GM18520 (cell line): ENCODE measurements at regions not wholly inside any gene's neighbourhood (a gene's known extent, or its start where the extent isn't known, plus 50 kb on each side); places are given as distances from the start of the nearest gene placed in this dataset.
"Not testable (repeated sequence)": the region's sequence is repeated elsewhere in the genome, so short reads cannot be mapped to it uniquely, and the experiment has no call there.

Source experiments
- ATAC-seq: cut with Tn5 transposase; IDR thresholded peaks from one replicate; pipeline ENCODE4 v1.9.1; 2021; ENCODE audit not compliant: unreplicated experiment

DNA sequence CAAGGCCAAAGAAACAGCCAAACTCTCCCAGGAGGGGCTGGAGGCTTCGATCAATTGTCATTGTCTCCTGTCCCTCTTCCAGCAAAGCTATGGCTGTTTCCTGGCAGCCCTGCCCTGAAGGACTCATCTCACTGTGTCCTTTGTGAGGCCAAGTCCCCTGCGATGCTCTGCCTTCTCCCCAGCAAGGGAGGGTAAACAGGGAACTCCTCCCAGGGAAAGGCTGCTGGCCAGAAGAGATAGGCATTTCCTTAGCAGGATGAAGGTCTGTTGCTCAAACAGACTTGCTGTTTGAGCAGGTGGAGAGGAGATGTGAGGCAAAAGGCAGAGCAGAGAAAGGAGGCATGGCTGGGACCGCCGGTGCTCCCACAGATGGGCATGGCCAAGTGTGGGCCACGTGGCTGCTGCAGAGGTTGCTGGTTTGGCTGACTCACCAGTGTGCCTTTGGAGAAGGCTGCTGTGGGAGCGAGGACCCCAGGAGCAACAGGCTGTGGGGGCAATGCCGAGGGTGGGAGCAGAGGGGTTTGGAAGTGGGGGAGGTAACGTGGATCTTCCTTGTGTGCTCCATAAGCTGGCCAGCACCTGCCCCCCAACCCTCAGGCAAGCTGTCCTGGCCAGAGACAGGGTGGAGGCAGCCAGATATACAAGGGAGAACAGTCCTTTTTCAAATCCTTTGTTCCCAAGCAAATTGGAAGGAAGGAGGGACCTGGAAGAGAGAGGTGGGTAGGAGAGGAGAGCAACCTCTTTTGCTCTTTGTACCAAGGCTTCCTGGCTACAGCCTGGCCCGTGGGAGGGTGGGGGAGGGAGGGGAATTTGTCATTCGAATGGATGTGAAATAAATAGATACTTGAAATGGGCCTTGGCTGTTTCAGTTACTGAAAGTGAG, 449.8 kb downstream of the SIPA1L2 start:
- no peak for ATAC-seq

DNA sequence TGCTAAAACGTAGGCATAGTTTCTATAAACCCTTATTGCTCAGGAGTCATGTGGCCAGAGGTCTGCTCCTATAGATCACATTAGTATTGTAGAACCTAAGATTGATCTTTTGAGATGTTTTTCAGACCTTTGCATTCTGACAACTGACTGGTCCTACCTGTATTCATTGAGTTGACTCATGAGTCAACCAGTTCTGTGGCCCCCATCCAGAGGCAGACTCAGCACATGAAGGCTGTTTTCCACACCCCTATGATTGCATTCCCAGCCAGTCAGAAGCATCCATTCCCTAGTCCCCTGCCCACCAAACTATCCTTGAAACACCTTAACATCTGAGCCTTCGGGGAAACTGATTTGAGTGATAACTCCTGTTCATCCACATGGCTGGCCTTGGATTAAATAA, 451.7 kb downstream of the SIPA1L2 start:
- ATAC-seq, result no peak

DNA sequence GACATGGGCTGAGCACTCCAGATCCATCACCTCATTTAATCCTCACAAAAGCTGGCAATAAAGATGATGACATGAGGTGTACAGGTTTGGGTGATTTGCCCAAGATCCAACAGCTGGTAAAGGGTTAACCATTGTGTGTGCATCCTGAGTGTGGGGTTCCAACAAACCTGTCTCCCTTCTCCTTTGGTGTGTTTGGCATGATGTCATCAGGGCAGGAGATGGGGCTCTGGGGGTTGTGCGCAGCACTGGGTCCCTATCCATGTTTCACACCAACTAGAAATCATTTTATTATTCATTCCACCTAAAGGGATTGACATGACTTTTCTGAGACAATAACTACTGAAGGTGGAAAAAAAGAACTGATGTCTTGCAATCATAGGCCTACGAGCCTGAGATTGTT, 452.5 kb downstream of the SIPA1L2 start:
- ATAC-seq, result no peak

DNA sequence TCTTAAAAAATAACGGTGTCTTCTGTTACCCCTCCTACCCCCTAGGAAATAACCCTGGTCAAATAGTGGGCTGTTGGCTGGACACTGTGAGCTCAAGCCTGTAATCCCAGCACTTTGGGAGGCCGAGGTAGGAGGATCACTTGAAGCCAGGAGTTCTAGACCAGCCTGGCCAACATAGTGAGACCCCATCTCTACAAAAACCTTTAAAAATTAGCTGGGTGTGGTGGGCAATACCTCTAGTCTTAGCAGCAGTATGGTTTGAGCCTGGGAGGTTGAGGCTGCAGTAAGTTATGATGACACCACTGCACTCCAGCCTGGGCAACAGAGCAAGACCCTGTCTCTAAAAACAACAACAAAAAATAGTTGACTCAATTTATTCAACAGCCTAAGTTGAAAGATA, 453.7 kb downstream of the SIPA1L2 start:
- no peak for ATAC-seq

DNA sequence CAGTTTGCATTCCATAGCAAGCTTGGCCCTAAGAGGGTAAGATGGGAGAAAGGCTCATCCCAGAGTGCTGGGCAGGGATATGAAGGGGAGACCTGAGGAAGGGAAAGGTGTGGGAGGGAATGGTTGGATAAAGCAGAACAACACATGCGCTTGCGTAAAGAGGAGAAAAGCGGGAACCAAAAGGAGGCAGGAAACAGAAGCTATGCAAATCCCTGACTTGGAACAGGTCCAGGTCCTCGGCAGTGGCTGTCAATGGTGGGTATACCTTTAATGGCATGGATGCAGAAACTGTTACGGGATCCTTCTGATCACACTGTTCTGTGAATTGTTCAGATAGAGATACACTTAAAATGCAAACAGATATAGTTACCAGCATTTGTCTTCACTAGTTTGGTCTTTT, 455.6 kb downstream of the SIPA1L2 start:
- ATAC-seq, result no peak

DNA sequence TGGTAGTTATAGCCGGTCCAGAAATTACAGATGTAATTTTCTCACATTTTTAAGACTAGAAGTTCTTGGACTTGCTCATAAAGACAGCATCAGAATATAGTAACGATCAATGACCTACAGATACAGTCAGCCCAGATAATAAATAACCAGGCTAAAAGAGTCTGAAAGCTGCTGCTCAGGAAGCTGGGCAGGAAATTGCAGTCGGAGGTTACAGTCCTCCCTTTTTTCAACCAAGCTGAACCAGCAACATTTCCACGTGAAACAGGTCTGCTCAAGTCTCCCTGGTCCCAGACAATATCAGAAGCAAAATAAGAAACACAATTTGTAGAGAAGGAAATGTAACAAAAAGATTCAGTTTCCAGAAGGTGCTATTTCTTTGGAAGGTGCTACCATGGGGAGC, 457.4 kb downstream of the SIPA1L2 start:
- no peak for ATAC-seq

DNA sequence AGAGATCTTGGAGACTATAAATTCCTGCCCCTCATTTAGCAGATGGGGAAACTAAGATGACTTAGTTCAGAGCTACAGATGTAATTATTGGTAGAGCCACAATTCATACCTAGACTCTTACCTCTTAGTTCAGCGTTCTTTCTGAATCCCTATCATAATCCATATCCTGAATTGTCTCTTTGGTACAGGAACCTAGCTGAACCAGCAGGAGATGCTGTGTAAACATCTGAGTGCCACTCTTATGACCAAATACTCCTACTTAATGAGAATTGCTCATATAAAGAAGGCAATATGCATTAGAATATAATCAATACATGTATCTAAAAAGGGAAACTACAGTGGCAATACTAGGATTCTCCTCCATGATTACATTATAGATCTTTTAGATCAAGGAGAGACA, 459.0 kb downstream of the SIPA1L2 start:
- no peak for ATAC-seq

DNA sequence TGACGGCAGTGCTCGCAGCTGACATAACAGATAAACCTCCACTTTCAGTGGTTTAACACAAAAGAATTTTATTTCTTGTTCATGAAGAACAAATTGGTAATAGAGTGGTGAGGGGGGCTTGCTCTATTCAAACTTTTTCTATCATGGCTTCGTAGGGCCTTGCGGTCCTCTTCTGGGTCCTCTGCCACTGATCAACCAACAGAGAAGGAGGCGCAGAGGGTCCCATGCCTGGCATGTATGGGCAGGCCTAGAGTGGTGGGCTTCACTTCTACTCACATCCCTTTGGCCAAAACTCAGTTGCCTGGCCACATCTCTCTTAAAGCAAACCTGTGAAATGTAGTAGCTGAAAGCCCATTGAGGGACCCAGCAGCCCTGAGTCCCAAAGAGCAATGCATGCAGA, 460.5 kb downstream of the SIPA1L2 start:
- ATAC-seq, result no peak

DNA sequence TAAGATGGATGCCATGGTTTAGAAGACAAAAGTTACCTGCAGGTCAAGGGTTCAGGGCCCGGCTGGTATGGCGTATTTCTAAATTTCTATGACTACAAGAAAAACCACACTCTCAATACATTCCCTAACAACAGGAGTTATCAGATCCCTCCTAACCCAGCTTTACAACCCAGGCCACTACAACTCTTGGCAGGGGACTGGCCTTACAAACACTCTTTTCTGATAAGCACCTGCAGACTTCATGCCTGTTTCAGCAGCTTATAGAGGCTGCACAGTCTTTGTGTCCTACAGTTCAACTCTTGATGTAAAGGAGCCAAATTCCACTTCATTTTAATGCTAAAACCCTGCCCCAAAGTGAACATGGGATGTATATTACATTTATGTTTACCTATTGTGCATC, 461.4 kb downstream of the SIPA1L2 start:
- ATAC-seq, result no peak

DNA sequence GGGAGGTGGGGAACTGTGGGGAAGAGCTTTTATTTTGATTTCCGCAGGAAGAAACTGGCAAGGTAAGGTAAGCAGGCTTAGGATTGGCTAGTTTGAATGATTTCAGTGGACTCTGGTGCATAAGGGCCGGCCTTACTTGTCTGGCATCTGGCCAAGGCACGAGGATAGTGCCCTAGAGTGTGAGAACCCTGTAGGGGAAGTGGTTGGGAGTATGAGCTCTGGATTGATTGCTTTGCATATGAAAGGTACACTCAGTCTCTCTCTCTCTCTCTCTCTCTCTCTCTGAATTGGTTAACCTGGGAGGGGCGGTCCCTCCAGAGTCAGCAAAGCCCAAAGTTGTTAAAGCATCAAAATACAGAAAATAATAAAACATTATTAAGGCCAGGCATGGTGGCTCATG, 463.0 kb downstream of the SIPA1L2 start:
- ATAC-seq, result no peak

DNA sequence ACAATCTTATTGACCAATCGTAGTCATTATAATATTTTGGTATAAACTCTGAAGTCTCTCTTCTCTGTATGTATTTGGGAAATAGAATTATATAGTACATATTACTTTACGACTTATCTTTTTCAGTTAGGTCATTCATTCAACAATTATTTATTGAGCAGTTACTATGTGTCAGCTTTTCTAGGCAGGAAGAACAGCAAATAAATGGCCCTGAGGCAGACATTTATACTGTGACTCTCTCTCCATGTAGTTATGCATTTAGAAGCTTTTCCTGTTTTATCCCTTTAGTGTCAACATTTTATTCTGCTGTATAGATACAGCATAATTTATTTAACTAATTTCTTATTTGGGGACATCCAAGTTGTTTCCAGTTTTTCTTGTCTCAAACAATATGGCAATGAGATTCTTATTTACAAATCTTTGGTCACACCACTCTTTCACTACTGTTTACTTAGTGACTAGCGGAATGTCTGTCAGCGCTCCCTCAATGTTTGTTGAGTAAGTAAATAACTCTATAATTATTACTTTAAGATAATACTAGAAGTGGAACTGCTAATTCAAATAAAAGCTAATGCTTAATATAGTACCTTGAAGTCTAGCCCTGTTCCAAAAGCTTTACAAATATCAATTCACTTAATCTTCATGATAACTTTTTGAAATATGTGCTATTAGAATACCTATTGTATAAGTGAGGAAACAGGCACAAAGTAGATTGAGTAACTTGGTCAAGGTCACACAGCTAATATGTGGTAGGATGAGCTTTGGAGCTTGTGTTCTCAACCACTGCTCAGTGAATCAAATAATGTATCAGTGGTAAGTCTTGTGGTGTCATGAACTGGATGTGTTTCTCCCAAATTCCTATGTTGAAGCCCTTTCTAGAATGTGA, 465.6 kb downstream of the SIPA1L2 start:
- ATAC-seq, result no peak

DNA sequence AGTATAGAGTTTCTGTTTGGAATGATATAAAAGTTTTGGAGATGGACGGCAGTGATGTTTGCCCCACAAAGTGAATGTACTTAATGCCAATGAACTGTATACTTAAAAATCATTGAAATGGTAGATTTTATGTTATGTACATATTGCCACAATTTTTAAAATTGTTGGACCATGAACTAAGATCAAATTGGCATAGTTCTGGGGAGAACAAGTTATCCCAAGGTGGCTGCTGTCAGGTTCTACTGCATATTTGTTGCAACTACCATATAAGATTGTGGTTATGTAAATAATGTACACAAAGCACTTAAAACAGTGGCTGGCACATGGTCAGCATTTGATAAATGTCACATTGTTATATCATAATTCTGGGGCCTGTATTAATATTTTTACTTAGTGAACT, 466.4 kb downstream of the SIPA1L2 start:
- no peak for ATAC-seq

DNA sequence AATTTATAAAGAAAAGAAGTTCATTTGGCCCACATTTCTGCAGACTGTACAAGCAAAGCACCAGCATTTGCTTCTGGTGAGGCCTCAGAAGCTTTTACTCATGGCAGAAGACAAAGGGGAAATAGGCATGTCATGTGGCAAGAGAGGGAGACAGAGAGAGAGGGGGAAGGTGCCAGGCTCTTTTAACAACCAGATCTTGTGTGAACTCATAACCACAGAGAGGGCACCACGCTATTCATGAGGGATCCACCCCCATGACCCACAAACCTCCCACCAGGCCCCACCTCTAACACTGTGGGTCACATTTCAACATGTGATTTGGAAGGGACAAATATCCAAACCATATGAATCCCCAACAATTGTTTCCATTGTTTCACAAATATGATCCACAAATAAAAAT, 467.9 kb downstream of the SIPA1L2 start:
- no peak for ATAC-seq

DNA sequence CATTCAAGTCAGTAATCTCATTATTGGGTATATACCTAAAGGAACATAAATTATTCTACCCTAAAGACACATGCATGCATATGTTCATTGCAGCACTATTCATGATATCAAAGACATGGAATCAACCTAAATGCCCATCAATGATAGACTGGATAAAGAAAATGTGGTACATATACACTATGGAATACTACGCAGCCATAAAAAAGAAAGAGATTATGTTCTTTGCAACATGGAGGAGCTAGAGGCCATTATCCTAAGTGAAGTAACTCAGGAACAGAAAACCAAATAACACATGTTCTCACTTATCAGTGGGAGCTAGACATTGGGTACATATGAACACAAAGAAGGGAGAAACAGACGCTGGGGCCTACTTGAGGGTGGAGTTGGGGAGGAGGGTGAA, 471.4 kb downstream of the SIPA1L2 start:
- ATAC-seq, result not testable (repeated sequence)

DNA sequence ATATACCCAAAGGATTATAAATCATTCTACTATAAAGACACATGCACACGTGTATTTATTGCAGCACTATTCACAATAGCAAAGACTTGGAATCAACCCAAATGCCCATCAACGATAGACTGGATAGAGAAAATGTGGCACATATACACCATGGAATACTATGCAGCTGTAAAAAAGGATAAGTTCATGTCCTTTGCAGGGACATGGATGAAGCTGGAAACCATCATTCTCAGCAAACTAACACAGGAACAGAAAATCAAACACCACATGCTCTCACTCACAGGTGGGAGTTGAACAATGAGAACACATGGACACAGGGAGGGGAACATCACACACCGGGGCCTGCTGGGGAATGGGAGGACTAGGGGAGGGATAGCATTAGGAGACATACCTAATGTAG, 473.9 kb downstream of the SIPA1L2 start:
- not testable (repeated sequence) for ATAC-seq

DNA sequence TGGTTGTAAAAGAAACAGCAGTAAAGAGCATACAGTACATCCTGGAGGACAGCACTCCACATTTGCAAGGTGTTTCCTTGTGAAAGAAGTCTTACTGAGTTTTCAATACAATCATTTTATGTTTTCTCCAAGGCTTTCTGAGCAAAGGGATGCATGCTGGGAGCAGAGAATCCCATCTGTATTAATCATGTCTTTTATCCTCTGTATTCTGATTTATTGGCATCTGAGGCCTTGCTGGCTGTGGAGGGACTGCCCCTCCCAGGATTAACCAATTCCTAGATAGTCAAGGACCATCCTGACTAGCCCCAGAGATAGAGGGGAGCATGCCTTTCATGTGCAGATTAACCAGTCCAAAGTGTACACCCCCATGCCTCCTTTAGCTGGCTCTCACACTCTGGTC, 476.3 kb downstream of the SIPA1L2 start:
- no peak for ATAC-seq

DNA sequence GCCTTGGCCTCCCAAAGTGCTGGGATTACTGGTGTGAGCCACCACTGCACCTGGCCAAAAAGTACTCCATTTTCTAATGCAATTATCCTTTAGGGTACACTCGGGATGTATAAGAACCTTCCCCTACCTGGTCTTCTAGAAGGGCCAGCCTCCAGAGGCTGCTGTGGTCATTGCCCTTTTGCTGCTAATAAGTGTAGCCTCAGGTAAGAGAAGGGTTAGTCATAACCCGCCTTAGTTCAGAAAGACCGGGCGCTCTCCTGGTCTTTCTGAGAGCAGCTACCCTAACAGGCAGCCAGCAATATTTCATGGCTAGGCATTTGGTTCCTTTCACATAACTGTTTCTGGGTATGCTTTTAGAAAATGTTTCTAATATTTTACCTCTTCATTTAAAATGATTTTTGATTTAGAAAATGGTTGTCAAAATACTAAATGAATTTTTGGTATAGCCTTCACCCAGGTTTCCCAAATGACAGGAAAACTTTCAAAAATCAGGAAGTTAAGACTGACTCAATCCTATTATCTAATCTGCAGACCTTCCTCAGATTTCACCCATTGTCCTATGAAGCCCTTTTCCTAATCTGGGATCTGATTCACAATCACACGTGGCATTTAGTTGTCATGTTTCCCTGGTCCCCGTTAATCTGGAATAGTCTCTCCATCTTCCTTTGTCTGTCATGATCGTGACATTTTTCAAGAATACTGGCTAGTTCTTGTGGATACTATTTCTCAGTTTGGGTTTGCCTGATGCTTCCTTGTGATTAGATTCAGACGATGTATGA, 479.0 kb downstream of the SIPA1L2 start:
- ATAC-seq, result no peak

DNA sequence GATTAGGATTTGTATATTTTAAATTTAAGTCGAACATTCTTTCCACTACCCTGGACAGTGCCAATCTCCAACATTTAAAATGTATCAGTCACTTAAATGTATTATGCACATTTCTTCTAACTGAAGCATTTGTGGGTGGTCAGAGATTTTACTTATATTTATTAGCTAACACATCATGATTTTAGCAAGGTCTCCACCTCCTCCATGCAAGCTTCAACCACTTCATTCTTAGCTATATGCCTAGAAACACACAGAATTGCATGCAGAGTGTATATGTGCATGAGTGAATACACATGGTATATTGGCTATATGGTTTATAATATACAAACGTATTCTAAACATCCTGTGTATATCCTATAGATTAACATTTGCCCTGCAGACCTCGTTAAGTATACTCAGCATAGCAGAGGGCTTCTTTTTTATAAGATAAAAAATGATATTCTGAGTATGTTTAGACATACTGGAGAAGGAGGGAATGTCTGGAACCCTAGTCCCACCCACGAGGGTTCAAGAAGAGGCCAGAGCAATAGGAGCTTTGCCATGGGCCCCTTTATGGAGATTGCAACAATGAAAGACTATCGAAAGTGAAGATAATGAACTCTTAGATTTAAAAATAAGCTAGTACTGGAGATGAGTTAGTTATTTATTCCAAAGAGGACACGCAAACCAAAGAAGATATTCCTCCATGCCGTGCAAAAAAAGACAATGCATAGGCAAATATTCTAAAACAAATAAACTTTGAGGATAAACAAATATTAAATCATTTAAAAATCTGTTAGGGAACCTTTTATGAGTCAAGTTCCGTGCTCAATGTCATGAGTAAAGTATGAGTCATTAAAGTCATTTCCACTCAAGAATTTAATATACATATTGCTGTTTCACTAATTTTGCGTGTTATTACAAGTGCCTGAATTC, 480.4 kb downstream of the SIPA1L2 start:
- no peak for ATAC-seq

DNA sequence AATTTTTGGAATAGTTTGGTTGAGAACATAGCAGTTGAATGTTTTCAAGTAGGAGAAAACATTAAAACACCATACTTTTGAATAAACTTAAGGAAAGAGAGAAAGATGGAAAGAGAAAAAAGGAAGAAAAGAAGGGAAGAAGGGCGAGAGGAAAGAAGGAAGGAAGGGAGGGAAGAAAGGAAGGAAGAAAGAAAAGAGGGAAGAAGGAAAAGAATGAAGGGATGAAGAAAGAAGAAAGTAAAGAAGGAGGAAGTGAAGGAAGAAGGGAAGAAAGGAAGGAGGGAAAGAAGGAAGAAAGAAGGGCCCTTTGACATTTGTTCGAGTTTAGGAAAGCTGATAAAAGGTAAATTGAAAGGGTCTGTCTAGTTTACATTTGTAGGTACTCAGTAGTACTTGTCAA, 482.7 kb downstream of the SIPA1L2 start:
- no peak for ATAC-seq

DNA sequence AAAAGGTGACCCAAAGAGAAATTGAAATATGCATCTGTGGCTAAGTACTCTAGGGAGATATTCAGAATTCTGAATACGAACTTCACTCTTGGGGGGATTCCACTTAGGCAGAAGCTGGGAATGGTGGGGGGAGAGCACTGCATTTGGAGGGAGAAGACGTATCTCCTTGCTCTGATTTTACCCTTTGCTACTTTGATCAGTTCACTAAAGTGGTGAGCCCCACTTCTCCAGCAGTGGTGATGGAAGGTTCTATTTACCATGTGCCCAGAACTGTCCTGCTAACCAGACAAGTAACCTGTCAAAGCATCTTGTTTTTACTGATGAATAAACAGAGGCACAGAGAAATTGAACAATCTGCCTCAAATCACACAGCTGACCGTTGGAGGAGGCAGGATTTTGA, 483.4 kb downstream of the SIPA1L2 start:
- no peak for ATAC-seq
